GM19328 (cell line): ENCODE measurements at regions not wholly inside any gene's neighbourhood (a gene's known extent, or its start where the extent isn't known, plus 50 kb on each side); places are given as distances from the start of the nearest gene placed in this dataset.
"Not testable (repeated sequence)": the region's sequence is repeated elsewhere in the genome, so short reads cannot be mapped to it uniquely, and the experiment has no call there.

Experiments
- ATAC-seq: cut with Tn5 transposase; IDR thresholded peaks from one replicate; pipeline ENCODE4 v1.9.1; 2021; ENCODE audit warnings: mild to moderate bottlenecking, moderate library complexity; ENCODE audit not compliant: unreplicated experiment

DNA sequence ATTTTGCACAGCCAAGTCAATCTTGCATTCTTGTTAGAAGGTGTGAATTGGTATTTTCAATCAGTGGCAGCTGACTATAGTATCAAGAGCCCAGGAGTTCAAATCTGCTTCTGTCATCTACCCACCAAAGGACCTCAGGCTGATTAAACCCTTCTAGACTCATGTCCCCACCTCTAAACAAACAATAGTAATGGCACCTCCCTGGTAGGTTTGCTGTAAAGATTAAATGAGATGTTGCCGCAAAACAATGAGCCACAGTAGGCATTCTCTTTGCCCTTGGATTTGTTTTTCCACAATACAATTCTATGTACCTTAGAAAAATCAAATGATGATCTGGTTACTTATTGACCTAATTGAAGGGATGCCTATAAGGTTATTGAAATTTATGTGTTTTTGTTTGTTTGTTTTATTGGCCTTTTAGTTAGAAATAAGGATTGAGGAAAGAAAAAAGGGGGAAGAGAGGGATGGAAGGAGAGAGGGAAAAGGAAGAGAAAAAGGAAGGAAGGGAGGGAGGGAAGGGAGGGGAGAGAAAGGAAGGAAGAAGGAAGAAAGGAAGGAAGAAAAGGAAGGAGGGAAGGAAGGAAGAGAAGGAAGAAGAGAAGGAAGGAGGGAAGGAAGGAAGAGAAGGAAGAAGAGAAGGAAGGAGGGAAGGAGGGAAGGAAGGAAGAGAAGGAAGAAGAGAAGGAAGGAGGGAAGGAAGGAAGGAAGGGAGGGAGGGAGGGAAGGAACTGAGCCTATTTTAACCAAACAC is 110.7 kb downstream of the ETS2 start:
- no peak for ATAC-seq

DNA sequence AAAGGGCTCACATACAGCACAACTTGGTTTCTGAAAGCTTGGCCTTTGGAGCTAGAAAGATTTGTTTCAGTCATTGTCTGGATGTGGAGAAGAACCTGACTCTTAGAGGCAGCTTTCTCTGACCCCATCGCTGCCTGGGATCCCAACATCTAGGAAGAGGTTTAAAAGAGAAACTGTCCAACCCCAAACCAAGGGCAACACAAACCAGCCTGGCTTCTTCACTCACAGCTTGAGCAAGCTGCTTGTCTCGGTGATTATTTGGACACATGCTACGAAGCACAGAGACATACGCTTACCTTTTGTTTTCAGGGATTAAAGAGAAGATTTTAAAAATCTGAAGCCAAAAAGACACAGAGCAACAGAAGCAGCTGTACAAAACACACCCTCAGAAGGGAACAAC is 109.8 kb downstream of the ETS2 start:
- ATAC-seq = no peak

DNA sequence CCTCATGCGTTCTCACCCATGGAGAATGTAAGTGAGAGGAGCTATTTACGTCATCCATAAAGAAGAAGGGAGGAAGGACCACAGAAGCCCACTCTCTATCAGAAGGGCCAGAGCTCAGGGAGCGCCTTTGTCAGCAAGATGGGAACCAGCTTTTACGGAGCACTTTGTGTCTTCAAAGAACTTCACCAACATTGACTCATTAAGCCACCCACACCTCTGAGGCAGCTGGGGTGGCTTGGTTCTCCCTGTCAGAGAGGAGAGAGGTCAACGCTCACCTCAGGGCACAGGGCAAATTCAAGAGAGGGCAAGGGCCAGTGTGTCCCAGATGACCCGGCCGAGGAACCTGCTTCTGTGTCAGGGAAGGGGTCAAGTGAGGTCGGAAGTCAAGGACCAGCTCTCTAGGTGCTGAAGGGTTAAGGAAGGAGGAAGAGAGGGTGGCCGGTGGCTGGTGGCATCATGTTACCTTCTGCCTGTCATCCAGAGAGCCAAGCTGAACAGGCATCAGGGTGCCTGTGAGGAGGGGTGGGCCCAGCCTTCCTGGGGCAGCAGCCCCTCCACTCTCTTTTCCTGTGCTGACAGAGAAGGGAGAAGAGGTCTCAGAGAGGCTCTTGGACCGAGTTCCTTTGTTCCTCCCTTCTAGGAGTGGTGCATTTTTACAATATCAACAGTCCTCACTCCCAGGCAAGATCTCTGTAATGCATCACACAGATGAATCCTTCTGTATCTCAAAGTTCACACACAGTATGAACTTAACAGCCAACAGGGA is 109.0 kb downstream of the ETS2 start:
- no peak for ATAC-seq

DNA sequence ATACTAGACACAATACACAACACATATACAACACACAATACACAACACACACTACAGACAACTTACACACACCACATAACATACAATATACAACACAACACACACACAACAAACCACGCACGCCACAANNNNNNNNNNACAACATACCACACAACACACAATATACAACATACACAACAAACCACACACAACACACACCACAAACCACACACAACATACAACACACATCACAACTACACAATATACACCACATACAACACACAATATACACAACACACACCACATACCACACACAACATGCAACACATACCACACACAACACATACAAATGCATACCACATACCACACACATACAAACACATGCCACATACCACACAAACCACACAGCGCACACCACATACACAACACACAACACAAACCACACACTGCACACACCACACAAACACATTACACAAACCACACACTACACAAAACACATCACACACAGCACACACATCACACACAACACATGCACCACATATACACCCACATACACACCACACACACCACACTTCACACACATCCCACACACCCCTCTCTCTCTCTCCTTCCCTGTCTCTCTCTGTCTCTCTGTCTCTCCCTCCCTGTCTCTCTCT is 108.3 kb downstream of the ETS2 start:
- ATAC-seq = no peak

DNA sequence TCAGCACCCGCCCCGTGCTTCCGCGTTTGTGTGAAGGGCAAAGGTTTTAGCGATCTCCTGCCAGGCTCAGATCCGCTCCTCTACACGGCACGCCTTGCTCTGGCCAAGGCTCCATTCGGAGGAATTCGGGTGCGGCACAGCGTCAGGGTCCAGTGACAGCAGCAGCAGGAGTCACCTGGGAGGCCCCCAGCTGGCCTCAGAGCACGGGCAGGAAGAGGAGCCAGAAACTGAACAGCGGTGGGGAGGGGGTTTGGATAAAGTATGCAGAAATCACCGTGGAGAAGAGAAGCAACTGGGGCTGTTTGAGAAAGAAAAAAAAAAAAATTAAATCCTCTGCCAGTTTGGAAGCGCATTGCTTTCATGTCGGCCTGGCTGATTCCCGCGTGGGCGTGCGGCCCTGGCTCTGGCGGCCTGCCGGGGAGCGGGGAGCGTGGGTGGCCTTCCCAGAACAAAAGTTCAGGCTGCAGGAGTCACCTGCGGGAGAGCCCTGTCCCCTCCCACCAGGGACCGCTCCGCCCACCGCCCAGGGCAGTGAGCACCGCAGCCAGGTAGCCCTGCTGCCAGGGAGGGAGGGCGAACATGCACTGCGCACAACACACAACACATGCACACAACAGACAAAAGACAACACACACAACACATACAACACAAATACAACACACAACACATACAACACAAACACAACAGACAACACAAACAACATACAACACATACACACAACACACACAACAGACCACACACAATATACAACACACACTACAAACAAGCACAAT is 107.6 kb downstream of the ETS2 start:
- ATAC-seq = no peak

DNA sequence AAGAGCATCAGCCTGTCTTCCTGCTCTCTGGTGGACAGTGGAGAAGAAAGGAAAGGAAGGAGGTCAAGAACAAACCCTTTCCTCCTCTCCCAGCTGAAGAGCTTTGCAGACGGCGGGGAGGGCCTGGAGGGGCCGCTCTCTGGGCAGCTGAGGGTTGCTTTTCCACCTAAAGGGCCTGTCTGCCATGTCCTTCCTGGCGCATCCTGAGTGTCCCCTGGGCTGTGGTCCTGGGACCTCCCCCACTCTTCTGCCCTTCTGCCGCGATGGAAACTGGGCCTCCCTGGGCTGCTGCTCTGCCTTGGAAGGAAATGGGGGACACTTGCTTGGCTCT is 107.0 kb downstream of the ETS2 start:
- ATAC-seq = no peak

DNA sequence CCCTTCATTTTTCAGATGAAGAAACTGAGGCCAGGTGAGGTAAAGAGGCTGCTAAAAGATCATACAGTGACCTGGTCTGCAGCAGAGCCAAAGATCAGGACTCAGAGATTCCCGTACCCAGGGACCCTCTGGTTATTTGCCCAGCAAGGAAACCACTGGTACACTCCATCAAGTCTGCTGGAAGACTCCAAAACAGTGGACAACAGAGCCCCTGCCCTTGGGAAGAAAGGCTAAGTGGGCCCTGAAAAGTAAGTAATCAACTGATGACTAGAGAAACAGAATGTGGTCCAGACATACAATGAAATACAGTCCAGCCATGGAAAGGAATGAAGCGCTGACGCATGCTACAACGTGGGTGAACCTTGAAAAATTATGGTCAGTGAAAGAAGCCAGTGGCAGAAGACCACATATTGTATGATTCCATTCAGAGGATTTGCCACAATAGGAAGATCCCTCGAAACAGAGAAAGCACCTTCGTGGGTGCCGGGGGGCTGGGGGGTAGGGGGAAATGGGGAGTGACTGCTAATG is 106.4 kb downstream of the ETS2 start:
- no peak for ATAC-seq

DNA sequence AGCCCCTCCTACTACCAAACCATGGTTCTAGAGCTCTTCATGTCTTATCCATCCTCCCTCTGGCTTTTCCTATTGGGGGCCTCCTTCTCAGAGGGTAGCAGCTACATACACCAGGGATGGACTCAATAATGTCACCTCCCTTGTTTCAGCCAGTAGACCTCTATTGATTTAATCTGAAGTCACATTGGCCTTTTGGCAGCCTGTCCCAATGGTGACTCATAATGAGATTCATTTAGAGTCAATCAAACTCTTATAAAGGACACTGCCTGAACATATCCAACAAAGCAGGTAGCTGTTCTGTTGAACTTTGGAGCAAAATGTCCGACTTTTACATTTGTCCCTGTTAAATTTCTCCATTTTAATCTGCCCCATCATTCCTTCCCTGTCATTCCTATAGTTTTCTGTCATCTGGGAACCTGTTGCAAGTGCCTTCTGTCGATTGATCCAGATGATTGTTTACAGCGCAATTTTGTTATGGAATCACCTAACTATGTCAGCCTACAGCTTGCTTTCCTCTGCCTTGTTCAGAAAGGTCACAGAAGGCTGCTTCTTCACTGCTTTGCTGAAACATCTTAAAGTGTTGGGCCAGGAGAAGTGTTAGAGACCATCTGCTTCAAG is 105.9 kb downstream of the ETS2 start:
- ATAC-seq = no peak

DNA sequence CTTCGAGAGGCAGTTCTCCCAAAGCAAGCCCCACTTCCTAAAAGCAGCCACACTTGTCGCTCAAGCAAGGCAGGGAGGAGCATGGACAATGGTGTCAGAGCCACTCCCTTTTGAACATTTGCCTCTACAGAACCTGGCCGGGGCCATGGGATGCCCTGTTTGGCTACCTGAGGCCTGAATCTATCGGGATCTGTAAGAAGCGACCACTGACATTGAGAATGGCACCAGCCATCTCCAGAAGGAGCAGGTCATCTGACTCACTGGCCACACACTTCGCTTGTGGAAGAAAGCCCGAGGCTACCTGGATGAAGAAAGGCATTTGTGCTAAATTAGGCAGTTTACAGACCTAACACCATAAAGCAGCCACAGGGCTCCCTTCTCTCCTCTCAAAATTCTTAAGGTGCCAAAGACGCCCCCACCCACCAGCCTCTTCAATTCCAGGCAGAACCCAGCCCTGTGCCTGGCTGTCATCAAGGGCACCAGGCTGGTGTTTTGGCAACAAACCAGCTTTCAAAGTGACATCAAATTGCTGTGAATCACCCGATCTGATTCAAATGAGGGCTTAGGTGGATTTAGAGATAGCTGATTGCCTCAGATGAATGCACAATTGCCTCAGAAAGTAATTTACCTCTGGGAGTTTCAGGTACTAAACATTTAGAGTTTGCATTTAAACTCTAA is 104.8 kb downstream of the ETS2 start:
- no peak for ATAC-seq

DNA sequence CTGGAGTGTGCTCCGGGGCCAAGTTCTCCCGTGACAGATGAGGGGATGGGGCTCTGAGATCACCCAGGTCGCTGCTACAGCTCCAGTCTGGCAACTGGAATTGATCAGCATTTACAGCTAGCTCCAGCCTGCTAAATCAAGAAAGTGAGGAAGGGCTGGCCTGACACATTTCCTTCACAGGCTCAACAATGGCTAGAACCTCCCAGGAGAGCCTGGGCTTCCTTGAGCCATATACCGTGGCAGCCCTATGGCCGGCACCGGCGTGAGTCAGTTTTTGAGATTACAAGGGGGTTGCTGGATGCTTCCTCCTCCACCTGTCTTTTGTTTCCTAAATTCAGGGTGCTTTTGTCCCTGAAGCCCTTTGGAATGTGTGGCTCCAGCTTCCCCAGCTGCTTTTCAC is 104.2 kb downstream of the ETS2 start:
- no peak for ATAC-seq

DNA sequence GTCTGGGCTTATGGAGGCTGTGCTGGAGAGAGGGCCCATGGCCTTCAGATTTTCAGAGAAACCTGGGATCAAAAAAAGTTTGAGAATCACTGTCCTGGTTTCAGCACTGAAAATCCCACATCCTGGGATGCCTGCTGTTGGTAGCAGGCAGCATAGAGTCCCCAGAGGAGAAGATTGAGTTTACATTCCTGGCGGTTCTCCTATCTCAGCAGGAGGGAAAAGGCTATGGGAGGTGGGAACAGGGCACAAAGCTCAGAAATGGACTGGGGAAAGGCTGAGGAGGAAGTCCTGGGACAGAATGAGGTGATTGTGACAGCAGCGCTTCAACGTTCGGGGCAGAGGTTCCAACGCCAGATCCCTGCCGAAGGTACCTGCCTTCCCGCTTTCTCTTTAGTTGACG is 103.4 kb downstream of the ETS2 start:
- no peak for ATAC-seq

DNA sequence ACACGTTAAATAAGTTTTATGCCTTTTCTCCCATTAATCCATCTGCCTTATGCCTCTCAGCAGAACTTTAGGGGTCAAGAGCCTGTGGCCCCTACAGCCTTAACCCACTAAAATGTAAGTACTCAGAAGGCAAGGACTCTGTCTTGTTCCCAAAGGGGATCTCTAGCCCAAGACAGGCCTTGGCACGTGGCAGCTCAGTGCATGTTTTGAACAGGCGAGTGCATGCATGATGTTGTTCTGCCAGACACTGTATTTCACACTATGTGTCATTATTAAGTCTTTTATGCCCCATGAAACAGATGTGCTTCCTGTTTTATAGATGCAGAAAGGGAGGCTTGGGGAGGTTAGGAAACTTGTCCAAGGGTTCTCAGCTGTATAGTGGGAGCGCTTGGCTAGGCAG is 102.8 kb downstream of the ETS2 start:
- ATAC-seq = no peak

DNA sequence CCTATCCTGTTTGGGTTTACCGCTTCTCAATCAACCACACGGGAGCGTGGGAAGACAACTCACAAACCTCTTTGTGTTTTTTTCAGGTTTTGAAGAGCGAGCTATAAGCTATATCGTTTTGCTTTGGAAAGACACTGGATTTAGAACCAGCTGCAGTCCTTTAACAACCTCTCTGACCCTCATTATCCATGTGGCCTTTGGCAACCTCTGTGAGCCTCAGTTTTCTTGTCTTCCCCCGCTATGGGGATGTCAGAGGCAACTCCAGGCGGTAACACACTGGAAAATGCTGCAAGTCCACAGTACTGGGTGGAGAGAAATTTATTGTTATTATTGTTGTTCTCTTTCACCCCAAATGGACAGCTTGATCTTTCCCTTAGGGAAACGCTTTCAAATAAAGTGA is 100.0 kb downstream of the ETS2 start:
- ATAC-seq = no peak

DNA sequence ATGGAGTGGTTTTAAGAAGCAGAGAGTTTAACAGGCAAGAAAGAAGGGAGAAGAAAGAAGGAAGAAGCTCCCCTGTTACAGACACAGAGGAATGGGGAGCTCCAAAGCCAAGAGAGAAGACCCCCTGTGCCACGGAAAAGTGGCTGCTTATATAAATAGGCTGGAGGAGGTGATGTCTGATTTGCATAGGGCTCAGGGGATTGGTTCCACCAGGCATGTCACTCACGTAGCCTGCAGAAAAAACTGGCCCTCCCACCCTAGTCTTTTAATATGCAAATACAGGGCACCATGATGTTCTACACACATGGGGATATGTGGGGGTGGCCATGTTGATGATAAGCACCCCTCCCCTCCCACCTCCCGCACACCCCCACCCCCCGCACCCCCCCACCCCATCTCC is 99.6 kb downstream of the ETS2 start:
- ATAC-seq = no peak

DNA sequence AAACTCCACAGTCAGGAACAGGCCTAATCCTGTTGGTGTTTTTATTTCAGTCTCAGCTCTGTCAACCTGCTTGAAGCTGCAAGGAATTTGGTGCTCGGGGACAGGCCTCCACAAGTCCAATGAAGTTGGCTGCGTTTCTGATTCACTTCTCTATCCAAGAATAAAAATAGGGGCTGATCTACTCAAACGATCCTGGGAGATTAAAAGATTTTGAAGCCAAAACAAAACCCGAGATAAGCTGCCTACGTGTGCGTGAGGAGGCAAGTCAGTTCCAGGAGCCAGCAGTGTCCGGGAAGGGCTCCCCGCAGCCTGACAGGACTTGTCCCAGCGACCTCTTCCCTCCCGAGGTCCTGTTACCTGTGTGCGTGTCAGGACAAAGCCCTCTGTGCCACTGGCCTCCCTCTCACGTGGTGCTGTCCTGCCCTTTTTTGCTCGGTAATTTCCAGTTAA is 98.0 kb downstream of the ETS2 start:
- no peak for ATAC-seq

DNA sequence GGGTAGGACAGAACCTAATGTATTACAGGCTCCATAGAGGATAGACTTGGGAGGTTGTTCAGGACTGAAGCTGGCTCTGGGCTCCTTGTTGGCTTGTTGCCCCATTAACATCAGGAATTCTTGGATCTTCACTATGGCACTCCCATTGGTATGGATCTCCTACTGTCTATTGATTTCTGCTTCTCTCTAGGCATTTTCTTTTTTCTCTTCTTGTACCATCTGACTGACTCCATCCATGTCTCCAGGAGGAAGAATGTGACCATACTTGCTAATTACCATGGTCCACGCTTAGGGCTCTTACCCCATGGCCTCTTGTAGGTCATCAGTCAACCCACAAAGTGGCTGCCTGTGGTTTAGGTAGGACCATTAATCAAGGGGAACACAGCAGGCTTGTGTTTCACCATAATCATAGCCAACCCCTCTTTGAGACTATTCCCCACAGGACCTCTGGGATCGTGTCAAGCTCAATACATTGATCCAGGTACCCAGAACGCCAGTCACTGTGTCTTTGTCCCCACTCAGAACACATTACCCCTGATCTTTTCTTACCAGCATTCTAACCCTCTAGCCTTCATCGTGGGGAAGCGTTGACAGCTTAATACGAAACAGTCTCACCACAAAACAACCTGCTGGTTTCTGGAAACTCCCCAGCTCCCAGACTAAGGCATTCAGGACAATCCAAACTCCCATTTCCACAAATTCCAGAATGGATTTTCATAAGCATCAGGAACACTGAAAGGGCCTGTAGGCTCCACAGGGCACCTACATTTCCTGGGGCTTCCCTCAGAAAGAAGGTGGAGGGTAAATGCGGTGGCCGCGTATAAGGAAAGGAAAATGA is 97.1 kb downstream of the ETS2 start:
- no peak for ATAC-seq

DNA sequence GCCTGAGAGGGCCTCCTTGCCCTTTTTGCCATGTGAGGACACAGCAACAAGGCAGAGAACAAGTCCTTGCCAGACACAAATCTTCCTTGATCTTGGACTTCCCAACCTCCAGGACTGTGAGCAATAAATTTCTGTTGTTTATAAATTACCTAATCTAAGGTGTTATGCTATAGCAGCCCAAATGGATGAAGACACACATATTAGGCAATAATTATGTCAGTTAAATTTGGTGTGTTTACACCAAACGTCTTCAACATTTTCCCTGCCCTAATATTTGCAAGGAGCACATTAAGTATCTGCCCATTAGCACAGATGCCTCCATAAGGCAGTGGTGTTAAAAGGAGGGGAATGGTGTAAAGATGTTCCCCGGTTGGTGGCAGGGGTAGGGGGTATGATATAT is 94.8 kb downstream of the ETS2 start:
- no peak for ATAC-seq

DNA sequence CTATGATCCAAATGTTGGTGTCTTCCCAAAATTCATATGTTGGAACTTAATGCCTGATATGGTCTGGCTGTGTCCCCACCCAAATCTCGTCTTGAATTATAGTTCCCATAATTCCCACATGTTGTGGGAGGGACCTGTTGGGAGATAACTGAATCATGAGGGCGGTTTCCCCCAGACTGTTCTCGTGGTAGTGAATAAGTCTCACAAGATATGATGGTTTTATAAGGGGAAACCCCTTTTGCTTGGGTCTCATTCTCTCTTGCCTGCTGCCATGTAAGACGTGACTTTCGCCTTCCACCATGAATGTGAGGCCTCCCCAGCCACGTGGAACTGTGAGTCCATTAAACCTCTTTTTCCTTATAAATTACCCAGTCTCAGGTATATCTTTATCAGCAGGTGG is 94.3 kb downstream of the ETS2 start:
- not testable (repeated sequence) for ATAC-seq

DNA sequence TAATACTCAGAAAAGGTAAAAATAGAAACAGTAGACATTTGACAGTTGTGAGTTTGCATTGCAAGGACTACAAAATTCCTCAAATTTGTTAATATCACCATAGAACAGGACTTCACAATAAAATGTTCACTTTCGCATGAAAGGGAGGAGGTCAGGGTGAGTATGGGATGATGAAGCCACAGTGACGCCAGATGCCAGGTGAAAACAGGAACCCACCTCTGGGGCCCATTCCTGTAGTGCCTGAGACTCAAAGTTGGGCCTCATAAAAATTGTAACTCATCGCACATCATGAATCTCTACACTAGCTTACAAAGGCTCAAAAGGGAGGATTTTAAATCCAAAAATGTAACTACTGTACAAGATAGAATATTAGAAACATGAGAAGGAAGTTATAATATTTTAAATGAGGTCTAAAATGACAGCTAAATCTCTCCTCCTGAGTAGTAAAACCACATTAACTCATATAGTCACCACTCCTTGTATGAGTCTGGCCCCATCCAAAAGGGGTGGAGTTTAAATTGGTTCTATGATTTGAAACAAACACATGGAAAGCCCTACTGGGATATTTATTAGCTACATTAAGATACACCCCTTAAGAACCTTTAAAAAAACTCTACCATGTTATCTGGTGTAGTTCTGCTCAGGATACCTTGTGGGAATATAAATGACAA is 93.7 kb downstream of the ETS2 start:
- ATAC-seq = no peak
